Amniotic epithelial cell (primary cell): ENCODE measurements at regions not wholly inside any gene's neighbourhood (a gene's known extent, or its start where the extent isn't known, plus 50 kb on each side); places are given as distances from the start of the nearest gene placed in this dataset.

Experiments used
- DNase-seq: peaks from one replicate; pipeline ENCODE4 v3.0.0-alpha.2; 2010; ENCODE audit warnings: low read depth

DNA sequence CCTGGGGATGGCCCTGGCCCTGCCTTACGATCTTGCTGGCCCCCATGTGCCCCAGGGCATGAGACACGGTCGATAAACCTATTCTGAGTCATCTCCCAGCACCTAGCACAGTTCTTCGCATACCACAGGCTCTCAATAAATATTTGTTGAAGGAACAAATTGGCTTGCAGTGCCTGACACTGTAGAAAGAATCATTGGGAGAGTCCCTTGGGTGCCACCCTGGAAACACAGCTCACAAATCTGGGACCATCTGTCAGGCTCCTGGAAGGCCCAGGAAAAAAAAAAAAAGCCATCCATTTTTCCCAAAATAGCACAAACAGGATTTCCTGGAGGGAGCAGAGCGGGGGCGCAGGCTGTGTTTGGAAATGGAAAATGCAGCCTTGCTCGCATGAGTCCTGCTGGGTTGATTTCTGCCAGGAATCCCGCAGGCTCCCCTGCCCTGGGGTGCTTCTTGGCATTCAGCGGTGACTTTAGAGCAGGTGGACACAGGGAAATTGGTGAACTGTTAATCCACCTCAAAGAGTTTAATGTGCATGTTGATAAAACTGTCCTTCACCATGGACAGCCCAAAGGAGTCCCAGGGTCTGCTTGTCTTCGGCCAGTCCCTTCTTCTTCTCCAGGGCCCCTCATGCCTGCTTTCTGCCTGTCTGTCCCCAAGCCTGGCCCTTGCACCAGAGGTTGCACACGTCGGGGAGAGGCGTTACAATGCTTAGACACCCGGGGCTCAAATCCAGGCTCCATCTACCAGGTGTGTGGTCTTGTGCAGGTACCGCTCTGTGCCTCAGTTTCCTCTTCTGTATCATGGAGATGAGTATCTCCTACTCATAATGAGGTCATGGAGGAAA, 106.1 kb upstream of the RFLNA start:
- DNase-seq = peak; percentile 23

GRCh38 chr12:124190312-124191023, 104.4 kb upstream of the RFLNA start:
- DNase-seq = no peak

DNA sequence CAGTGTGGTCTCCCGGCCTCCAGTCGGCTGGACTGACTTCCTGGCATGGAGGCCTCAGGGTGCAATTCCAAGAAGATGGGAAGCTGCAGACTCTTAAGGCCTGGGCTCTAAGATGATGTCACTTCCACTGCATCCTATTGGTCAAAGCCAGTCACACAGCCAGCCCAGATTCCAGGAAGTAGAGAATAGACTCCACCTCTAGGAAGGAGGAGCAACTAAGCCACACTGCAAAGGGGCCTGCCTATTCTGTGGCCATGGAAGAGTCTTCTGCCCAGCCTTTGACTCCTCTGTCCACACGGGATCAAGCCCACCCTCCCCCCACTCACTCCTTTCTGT, 103.9 kb upstream of the RFLNA start:
- peak; percentile 22 for DNase-seq

DNA sequence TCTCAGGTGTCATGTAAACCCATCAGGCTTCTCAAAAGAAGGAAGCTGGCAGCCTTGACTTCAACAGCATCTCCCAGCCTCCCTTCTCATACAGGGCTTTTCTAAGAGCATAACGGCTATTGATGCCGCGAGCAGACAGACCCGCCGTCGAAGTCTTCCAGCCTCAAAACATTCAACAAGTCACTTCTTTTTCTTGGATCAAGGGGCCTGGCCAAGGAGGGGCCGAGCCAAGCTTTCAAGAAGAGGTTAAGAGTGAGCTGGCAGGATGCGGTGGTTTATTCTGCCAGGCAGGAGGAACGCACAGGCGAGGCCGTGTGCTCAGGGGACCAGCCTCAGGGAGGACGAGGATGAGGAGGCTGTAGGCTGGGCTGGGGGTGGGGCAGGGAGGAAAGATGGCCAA, 102.9 kb upstream of the RFLNA start:
- no peak for DNase-seq

- no peak for DNase-seq
These were observed 100.5 kb upstream of the RFLNA start for GRCh38 chr12:124194264-124194892.

- no peak for DNase-seq
These were observed 99.9 kb upstream of the RFLNA start for GRCh38 chr12:124194893-124195566.

DNA sequence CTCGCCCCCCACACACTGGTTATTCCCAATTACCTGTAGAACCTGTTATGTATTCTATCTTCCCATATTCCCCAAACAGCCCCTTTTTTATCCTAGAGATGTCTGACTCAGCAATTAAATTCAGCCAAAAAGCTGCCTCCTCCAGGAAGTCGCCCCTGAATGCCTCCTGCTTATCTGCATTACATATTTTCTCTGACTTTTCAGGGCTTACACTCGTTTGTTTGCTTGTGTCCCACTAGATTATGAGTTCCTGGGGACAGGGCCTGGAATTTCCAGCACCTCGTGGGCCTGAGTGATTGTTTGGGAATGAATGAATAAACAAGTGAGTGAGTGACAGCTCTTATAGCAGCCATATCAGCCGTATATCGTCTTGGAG, 99.3 kb upstream of the RFLNA start:
- DNase-seq = no peak

- no peak for DNase-seq
These were observed 98.7 kb upstream of the RFLNA start for GRCh38 chr12:124196236-124196635.

DNA sequence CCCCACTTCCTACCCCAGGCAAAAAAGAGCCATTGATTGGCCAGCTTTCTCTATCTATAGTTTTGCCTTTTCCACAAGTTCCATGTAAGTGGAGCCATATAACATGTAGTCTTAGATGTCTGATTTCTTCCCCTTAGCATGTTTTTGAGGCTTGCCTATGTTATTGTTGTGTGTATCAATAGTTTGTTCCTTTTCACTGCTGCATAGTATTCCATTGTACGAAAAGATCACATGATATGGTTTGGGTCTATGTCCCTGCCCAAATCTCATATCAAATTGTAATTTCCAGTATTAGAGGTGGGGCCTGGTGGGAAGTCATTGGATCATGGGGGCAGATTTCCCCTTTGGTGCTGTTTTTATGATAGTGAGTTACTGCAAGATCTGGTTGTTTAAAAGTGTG, 93.6 kb upstream of the RFLNA start:
- no peak for DNase-seq

GRCh38 chr12:124203176-124203575, 91.7 kb upstream of the RFLNA start:
- DNase-seq = no peak

DNA sequence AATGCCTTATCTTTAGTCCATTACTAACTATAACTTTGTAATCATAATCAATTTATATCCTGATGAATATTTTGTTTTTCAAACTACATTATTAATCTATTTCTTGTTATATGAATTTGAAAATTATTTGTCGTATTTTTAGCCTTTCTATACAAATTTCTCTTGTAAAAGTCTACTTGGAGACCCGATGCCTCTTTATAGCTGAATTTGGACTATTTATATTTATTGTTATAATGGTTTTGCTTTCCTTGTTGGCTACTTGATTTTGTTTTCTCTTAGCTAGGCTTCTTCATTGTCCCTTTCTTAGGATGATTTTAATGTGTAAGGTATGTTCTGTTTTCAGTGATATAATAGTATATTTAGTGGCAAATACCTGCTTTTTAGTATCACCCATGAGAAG, 89.5 kb upstream of the RFLNA start:
- no peak for DNase-seq

DNA sequence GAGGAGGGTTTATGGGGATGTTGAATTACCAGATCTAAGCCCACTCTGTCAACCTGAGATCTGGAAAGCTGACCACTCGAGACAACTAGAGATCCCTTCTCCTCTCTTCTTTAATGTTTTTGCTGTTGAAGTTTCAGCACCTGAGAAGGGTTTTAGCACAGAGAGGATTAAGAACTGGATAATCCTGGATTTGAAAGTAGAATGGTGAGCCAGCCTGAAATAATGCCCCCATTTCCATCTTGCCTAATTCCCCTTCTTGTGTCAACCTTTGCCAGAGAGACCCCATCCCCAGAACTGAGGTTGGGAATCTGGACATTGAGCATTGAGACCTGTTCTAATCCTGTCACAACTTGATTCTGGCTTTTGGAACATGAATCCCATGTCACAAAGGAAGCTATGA, 87.8 kb upstream of the RFLNA start:
- DNase-seq = no peak

- no peak for DNase-seq
These were observed 87.3 kb upstream of the RFLNA start for GRCh38 chr12:124207617-124208016.

GRCh38 chr12:124208489-124208888, 86.4 kb upstream of the RFLNA start:
- no peak for DNase-seq

DNA sequence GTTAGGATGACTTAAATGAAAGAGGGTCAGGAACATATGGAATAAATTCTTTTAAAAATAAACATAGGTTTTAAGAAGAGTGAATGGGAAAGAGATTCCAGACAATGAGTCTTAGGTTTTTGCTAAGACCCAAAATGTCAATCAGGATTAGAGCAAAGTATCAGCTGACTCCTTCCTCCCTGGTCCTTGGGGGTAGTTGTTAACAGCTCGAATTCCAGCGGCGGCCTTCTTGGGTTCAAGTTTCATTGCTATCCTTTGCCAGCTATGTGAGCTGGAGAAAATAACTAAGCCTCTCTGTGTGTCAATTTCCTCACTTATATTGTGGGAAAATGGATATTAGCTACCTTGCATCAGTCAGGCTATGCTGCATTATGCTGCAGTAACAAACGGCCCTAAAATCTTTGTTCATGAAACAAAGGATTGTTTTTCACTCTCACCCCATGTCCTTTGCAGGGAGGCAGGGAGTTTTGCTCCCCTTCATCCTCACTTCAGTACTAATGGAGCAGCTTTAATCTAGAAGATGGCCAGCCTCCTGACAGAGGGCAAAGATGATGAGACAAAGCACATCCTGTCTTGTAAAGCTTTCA, 83.8 kb upstream of the RFLNA start:
- no peak for DNase-seq

DNA sequence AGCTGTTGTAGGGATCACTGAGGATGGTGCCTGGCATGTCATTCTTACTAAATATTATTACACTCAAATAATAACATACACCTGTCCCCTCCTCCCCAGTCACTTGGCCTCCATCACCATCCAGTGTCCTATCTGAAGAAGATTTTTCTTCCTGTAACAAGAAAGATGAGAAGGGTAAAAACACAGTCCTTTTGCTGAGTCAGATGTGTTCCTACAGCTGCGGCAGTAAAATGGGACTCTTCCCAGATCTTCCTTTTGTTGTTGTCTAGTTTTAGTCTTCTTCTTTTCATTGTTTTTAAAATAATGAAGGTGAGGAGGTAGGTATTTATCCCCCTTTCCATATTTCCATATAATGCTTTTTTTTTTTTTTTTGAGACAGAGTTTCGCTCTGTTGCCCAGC, 83.1 kb upstream of the RFLNA start:
- no peak for DNase-seq

DNA sequence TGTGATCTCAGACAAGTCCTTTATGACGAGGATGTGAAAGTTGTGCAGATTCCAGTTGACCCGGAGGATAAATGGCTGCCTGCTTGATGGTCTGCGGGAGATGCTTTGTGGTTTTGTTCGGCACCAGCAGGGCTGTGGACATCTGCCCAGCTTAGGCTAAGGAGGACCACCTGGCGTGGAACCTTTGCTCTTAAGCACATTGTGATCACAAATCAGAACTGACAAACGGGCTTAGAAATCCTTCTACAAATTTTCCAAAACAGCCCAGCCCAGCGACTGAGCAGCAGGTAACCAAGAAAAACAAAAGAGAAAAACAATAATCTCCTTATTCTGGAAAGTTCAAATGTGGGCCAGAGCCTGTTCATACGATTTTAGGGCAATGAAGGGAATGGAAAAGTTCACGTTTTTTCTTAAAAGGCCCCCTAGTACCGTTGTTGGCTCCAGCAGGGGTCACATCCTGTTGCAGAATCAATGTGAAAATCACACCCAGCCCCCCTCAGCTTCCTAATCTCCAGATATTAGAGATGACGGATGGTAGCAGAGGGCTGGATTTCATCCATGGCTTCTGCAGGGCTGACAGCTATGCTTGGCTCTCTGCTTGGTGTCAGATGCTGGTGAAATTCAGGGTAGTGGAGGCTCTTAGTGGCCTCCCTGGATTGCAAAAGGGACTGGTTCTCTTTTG, 81.1 kb upstream of the RFLNA start:
- DNase-seq = peak; percentile 41

- no peak for DNase-seq
These were observed 80.3 kb upstream of the RFLNA start for GRCh38 chr12:124214574-124214973.

- DNase-seq = no peak
These were observed 77.9 kb upstream of the RFLNA start for GRCh38 chr12:124216966-124217365.

- DNase-seq = no peak
These were observed 77.2 kb upstream of the RFLNA start for GRCh38 chr12:124217508-124218242.

- DNase-seq = no peak
These were observed 76.7 kb upstream of the RFLNA start for GRCh38 chr12:124218243-124218560.
